ENCODE measurements at regions not wholly inside any gene's neighbourhood (a gene's known extent, or its start where the extent isn't known, plus 50 kb on each side); places are given as distances from the start of the nearest gene placed in this dataset.

DNA sequence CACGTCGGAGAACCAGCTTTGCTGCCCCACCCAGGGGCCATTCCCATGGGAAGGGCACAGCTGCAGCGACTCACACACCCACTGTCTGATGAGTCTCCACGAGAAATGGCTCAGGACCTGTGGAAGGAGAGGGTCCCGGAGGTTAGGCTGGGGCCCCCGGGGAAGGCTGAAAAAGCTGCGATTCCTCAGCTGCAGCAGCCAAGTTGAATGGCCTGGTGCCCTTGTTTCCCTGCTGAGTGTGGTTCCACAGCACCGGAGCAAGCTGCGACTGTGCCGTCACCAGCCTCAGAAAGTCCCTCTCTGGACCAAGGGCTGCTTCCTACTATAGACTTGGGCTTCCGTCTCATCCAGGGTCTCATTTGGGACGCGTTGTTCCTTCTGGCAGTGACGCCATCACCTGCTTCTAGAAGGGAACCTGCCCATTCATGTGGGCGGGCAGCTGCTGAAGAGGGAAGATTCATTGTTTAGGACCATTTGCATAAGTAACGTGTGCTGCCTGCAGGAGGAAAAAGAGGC, 180.2 kb downstream of the INHBB start:
- TF ChIP-seq, protein P1, sequence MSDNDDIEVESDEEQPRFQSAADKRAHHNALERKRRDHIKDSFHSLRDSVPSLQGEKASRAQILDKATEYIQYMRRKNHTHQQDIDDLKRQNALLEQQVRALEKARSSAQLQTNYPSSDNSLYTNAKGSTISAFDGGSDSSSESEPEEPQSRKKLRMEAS (IDR thresholded peaks at IDR 0.05): no peak
- no peak for TF ChIP-seq EP300 (IDR thresholded peaks at IDR 0.05; ENCODE audit: borderline replicate concordance)
- no peak for TF ChIP-seq TAF1 (IDR thresholded peaks at IDR 0.05; ENCODE audit: low read depth)
- no peak for TF ChIP-seq EGR1 (IDR thresholded peaks at IDR 0.05)
- TF ChIP-seq RAD21 (IDR thresholded peaks at IDR 0.05; ENCODE audit: low read depth): no peak
- TF ChIP-seq TEAD4 (IDR thresholded peaks at IDR 0.05): no peak
- TF ChIP-seq, protein P2, sequence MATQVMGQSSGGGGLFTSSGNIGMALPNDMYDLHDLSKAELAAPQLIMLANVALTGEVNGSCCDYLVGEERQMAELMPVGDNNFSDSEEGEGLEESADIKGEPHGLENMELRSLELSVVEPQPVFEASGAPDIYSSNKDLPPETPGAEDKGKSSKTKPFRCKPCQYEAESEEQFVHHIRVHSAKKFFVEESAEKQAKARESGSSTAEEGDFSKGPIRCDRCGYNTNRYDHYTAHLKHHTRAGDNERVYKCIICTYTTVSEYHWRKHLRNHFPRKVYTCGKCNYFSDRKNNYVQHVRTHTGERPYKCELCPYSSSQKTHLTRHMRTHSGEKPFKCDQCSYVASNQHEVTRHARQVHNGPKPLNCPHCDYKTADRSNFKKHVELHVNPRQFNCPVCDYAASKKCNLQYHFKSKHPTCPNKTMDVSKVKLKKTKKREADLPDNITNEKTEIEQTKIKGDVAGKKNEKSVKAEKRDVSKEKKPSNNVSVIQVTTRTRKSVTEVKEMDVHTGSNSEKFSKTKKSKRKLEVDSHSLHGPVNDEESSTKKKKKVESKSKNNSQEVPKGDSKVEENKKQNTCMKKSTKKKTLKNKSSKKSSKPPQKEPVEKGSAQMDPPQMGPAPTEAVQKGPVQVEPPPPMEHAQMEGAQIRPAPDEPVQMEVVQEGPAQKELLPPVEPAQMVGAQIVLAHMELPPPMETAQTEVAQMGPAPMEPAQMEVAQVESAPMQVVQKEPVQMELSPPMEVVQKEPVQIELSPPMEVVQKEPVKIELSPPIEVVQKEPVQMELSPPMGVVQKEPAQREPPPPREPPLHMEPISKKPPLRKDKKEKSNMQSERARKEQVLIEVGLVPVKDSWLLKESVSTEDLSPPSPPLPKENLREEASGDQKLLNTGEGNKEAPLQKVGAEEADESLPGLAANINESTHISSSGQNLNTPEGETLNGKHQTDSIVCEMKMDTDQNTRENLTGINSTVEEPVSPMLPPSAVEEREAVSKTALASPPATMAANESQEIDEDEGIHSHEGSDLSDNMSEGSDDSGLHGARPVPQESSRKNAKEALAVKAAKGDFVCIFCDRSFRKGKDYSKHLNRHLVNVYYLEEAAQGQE (IDR thresholded peaks at IDR 0.05; ENCODE audit: low read depth): no peak
- TF ChIP-seq YY1 (IDR thresholded peaks at IDR 0.05; ENCODE audit: low read depth): no peak
- no peak for TF ChIP-seq ZBTB7A (IDR thresholded peaks at IDR 0.05; ENCODE audit: low read depth)
- TF ChIP-seq TCF12 (IDR thresholded peaks at IDR 0.05; ENCODE audit: low read depth): no peak
- no peak for TF ChIP-seq CEBPB (IDR thresholded peaks at IDR 0.05)
- no peak for TF ChIP-seq CREB1 (IDR thresholded peaks at IDR 0.05; ENCODE audit: low read depth)
- TF ChIP-seq FOXM1 (IDR thresholded peaks at IDR 0.05; ENCODE audit: borderline replicate concordance, low read depth): no peak
